Bronchial epithelial cell (primary cell): ENCODE measurements at regions not wholly inside any gene's neighbourhood (a gene's known extent, or its start where the extent isn't known, plus 50 kb on each side); places are given as distances from the start of the nearest gene placed in this dataset.

ENCODE experiments used
- DNase-seq: peaks from one replicate; pipeline ENCODE4 v3.0.0-alpha.2; 2010; ENCODE audit warnings: low read depth
- FAIRE-seq: peaks from 2 replicates; lab custom pipeline; 2011; peaks lifted over from hg19 to GRCh38; lab: Jason Lieb, UNC
- H3K27me3 ChIP-seq: 2 replicates; pipeline ENCODE4 v1.5.1; 2011; ENCODE audit warnings: low read length; ENCODE audit not compliant: control insufficient read depth, insufficient read depth
- H3K36me3 ChIP-seq: 2 replicates; pipeline ENCODE4 v1.5.1; 2011; ENCODE audit warnings: low read length; ENCODE audit not compliant: control insufficient read depth, insufficient read depth
- H3K4me3 ChIP-seq: 2 replicates; pipeline ENCODE4 v1.5.1; 2011; ENCODE audit warnings: mild to moderate bottlenecking, low read depth, low read length, control low read depth
- CTCF ChIP-seq: IDR thresholded peaks from 2 replicates; pipeline ENCODE4 v1.5.1; 2011; ENCODE audit warnings: mild to moderate bottlenecking, moderate library complexity, low read length, control low read depth, inconsistent platforms; ENCODE audit not compliant: insufficient read depth, severe bottlenecking

- TF ChIP-seq CTCF: no peak
- no peak for DNase-seq
- Histone ChIP-seq H3K27me3 (no peaks in the 10 kb centered on the region), H3K36me3 (no peaks in the 10 kb centered on the region), H3K4me3 (no peak overlapping the region)
- FAIRE-seq: no peak
These were observed 287.3 kb downstream of the CMPK2 start for GRCh38 chr2:6578416-6578815.

GRCh38 chr2:6579281-6579680, 286.4 kb downstream of the CMPK2 start:
- Histone ChIP-seq H3K36me3 (no peaks in the 10 kb centered on the region), H3K27me3 (no peaks in the 10 kb centered on the region), H3K4me3 (no peak overlapping the region)
- no peak for DNase-seq
- no peak for FAIRE-seq
- TF ChIP-seq CTCF: no peak

GRCh38 chr2:6580982-6581381, 284.7 kb downstream of the CMPK2 start:
- Histone ChIP-seq H3K36me3 (no peaks in the 10 kb centered on the region), H3K27me3 (no peaks in the 10 kb centered on the region), H3K4me3 (no peak overlapping the region)
- no peak for FAIRE-seq
- peak; percentile 15 for DNase-seq
- no peak for TF ChIP-seq CTCF

GRCh38 chr2:6589150-6589549, 276.6 kb downstream of the CMPK2 start:
- no peak for TF ChIP-seq CTCF
- no peak overlapping the region for H3K4me3 ChIP-seq
- FAIRE-seq (no peak), DNase-seq (no peak)
- no peaks in the 10 kb centered on the region for H3K27me3 ChIP-seq
- H3K36me3 ChIP-seq: no peaks in the 10 kb centered on the region

GRCh38 chr2:6590442-6590841, 275.3 kb downstream of the CMPK2 start:
- Histone ChIP-seq H3K27me3 (no peaks in the 10 kb centered on the region), H3K36me3 (no peaks in the 10 kb centered on the region), H3K4me3 (no peak overlapping the region)
- DNase-seq: no peak
- TF ChIP-seq CTCF: no peak
- FAIRE-seq: no peak

- no peak for TF ChIP-seq CTCF
- DNase-seq: no peak
- Histone ChIP-seq H3K36me3 (no peaks in the 10 kb centered on the region), H3K27me3 (no peaks in the 10 kb centered on the region), H3K4me3 (no peak overlapping the region)
- no peak for FAIRE-seq
These were observed 263.2 kb downstream of the CMPK2 start for GRCh38 chr2:6602471-6602870.
